ENCODE measurements at regions not wholly inside any gene's neighbourhood (a gene's known extent, or its start where the extent isn't known, plus 50 kb on each side); places are given as distances from the start of the nearest gene placed in this dataset.

DNA sequence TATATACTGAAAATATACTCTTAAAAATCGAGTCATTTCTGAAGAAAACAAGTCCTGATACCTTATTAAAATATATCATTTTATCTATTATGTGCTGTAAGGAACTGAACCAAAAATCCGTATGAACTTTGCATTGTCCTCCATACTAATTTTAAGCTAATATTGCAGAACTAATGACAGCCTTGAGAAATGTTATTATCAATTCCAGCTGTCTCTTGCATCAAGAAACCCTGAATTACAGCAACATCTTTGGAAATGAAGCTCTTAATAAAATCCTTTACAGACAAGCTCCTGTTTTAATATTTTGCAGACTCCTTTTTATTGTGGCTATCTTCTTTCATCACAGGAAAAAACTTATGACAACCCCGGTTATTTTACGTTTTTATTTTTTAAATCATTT is 1335.3 kb downstream of the EFNB2 start:
- no peak for TF ChIP-seq POLR2A (IDR thresholded peaks at IDR 0.05)
- TF ChIP-seq, protein P1, sequence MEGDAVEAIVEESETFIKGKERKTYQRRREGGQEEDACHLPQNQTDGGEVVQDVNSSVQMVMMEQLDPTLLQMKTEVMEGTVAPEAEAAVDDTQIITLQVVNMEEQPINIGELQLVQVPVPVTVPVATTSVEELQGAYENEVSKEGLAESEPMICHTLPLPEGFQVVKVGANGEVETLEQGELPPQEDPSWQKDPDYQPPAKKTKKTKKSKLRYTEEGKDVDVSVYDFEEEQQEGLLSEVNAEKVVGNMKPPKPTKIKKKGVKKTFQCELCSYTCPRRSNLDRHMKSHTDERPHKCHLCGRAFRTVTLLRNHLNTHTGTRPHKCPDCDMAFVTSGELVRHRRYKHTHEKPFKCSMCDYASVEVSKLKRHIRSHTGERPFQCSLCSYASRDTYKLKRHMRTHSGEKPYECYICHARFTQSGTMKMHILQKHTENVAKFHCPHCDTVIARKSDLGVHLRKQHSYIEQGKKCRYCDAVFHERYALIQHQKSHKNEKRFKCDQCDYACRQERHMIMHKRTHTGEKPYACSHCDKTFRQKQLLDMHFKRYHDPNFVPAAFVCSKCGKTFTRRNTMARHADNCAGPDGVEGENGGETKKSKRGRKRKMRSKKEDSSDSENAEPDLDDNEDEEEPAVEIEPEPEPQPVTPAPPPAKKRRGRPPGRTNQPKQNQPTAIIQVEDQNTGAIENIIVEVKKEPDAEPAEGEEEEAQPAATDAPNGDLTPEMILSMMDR (IDR thresholded peaks at IDR 0.05) = no peak

Measured in breast epithelium (tissue), 3 donors.